SKM-1 treated with dmso at 0.1 percent for 144 hours (cell line): ENCODE measurements at regions not wholly inside any gene's neighbourhood (a gene's known extent, or its start where the extent isn't known, plus 50 kb on each side); places are given as distances from the start of the nearest gene placed in this dataset.

Source experiments
- DNase-seq: peaks from one replicate; lab custom pipeline; 2025; ENCODE audit not compliant: unreplicated experiment; lab: John Stamatoyannopoulos, UW

DNA sequence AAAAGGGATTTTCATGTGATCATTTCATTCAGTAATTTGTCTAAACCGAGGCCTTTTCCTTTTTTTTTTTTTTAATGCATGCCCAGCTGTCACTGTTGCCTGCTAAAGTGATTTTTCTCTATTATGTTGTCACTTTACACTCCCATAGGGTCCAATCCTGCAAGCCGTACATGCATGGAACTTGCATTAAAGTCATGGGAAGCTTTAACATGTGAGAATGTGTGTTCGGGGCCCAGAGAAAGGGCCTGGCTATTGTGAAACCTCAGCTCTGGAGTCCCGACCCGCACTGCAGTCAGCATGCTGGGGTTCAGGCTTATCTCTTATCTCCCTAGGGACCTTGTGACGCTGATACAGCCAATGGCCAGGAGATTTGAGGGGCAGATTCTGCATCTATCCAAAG, 474.6 kb downstream of the SLC4A3 start:
- no peak for DNase-seq

- no peak for DNase-seq
These were observed 476.2 kb downstream of the SLC4A3 start for GRCh38 chr2:220103596-220103995.

DNA sequence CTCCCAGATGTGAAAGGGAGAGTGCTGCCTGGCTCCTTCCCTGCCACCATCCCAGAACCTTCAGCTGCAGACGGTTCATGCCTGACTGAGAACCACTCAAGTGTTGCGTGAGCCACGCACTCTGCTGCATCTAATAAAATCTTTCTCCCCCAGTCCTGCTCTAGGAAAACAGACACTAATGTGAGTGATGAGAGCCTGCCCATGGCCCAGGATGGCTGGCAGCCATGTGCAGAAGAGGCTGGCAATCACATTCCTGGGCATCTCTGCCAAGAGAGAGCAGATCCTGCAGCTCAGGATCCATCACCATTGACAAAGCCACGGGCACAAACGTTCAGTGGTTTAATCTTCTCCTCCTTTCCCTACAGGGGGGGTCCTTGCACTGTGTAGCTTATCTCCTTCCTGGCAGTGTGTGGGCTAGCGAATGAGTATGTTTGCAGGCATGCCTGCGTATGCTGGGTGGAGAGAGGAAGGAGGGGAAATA, 477.5 kb downstream of the SLC4A3 start:
- DNase-seq: no peak

DNA sequence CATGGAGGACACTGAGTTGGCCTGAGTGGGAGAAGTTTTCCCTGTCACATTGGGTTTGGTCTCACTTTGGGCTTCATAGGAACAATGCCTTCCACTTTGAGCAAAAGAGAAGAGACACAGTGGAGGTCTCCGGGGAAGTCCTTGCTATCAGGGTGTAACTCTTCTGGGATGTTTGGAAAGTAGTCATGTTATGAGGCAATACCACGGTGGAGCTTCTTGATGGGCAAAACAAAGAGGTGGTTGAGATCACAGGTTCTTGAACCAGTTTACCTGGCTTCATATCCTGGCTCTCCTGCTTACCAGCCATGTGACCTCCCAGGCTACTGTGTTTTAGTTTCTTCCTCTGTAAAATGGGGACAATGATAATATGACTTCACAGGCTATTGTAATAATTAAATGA, 478.6 kb downstream of the SLC4A3 start:
- no peak for DNase-seq

- no peak for DNase-seq
These were observed 480.0 kb downstream of the SLC4A3 start for GRCh38 chr2:220107380-220107791.

GRCh38 chr2:220114443-220114842, 487.0 kb downstream of the SLC4A3 start:
- no peak for DNase-seq

DNA sequence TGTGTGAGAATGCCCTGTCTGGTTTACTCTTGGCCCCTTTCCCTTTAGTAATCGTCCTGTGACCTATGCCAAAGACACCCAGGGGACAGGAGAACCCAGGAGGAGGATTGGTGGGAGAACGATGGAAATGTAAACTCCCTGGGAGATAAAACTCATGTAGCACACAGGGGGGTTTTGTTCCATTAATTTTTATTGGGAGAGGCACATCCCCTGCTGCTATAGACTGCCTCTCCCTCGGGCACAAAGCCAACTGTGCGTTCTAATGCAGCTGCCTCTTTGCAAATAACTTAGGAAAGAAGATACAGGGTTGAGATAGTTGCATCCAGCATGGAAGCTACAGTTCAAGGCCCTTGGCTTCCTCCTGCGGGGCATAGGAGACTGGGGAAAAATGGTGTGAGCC, 489.6 kb downstream of the SLC4A3 start:
- DNase-seq: no peak

DNA sequence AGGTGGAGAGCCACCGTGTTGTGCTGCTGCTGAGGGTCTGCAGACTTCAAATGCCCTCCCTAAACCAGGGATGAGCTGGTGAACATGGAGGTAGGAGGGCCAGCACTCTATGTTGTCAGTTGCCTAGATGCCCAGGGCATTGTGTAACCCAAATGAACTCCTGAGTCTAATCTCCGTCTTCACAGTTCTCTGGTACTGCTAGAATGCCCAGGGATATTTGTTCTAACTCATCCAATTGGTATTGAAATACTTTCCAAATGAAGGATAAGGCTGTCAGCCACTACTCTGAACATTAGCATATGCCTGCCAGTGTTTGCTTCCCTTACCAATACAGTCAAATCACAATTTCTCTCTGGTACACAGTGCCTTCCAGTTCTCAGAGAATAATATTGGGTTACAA, 492.6 kb downstream of the SLC4A3 start:
- no peak for DNase-seq

DNA sequence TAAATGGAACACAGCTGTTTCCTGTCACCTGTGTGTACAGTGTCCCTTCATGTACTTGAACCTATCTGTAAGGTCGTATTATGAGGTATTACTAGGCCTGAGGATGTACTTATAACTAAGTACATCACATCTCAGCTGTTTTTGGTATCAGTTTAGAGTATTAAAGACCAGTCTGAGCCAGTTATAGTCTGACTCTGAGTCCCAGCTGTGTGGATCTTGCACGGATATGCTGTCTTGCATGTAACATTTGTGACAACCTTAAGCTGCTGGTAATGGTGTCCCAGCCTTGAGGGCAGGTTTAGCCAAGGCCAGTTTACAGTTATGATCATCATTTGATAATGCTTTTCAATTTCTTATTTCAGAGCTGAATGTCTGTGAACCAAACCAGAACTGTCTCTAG, 496.3 kb downstream of the SLC4A3 start:
- DNase-seq: no peak

DNA sequence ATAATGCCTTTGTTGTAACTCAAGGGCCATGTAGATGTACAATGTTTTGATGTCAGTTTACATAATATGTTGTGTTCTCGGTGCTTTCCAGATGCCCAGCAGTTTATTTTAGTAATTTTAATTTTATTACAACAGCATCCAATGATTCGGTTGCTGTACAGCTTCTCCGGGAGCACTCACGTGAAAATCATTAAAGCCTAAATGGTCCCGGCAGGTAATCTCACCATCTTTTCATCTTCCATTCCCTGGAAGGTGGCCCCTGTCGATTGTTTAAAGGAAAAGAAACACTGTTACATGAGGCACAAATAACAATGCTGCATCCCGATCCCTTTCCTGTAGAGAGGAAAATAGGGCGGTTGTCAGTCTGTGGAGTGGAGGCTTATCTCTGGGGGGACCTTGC, 498.1 kb downstream of the SLC4A3 start:
- no peak for DNase-seq

GRCh38 chr2:220127311-220127710, 499.9 kb downstream of the SLC4A3 start:
- DNase-seq: no peak

DNA sequence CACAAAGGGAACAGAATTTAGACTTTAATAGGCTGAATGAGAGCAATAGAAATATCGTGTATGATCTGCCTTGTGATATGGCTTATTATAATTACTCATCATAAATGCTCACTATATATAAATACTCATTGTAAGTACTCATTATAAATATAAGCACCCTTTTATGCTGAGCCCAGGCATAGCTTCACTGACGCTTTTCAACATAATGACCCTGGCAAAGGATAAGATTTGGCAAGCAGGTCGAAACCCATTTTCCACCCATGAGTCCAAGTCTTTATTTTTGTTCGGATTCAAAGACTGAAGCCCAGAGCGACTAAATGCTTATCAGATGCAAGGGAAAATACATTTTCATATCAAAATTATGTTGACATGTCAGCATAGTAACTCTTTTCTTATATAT, 500.4 kb downstream of the SLC4A3 start:
- no peak for DNase-seq

GRCh38 chr2:220129391-220129790, 502.0 kb downstream of the SLC4A3 start:
- DNase-seq: no peak

DNA sequence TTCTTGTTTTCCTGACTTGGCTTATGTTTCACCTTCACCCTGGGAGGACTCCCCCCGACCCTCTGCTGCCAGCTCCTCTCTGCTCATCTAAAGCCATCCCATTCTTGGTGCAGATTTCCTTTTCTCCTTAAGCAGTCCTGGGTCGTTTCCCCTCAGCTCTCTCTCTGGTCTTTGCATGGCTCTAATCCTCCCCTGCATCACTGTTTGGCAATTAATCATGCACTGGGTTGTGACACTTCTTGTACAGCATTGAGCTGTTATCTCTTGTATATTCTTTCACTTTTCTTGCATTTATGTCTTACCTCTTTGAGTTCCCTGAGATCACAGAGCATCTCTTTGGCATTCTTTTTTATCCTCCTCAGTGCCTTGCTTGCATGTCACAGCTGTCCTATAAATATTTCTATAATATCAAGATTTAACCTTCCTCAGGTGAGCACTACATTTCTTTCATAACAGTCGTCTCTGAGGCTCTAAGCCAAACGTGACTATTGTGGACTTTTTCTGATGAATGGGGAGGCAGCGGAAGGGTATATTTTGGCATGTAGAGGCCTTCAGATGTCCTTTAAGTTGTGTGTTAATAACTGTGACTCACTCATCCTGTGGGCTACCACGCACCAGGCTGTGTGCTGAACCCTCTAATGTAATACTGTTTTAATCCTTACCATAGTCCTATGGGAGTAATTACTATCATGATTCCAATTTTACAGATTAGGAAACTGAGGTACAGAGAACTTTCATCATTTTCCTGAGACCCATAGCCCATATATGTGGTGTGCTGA, 507.5 kb downstream of the SLC4A3 start:
- no peak for DNase-seq

DNA sequence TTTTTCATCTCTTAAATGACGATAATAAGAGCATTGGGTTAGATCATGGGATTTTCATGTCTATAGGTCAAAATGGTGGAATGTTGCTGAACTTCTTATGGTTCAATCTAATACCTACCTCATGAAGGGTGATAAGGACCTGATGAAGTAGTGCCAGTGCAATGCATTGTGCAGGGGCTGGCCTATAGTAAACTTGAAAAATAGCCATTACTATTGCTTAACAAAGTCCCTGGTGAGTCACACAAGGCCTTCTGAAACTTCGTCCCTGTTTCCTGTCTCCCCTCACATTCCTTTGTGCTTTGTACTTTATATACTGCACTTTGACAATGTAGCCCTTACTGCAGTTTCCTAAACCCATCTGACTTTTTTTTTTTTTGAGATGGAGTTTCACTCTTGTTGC, 515.9 kb downstream of the SLC4A3 start:
- DNase-seq: no peak

DNA sequence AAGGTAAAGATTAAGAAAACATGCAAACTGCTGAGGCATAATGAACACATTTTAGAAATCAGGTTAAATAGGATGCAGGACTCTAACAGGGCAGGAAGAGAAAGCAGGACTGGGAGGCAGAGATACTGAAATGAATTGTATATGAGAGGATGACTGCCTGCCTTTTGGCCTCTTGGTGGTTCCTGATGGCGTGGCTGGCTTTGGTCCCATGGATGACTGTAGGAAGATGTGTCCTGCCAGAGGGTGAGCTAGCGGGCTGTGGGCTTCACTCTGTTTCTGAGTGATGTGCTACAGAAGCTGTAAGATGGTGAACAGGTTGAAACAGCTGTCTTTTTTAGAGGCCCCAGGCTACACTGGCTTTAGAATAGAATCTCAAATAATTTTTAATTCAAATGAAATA, 517.0 kb downstream of the SLC4A3 start:
- DNase-seq: no peak

- no peak for DNase-seq
These were observed 520.0 kb downstream of the SLC4A3 start for GRCh38 chr2:220147161-220148038.

DNA sequence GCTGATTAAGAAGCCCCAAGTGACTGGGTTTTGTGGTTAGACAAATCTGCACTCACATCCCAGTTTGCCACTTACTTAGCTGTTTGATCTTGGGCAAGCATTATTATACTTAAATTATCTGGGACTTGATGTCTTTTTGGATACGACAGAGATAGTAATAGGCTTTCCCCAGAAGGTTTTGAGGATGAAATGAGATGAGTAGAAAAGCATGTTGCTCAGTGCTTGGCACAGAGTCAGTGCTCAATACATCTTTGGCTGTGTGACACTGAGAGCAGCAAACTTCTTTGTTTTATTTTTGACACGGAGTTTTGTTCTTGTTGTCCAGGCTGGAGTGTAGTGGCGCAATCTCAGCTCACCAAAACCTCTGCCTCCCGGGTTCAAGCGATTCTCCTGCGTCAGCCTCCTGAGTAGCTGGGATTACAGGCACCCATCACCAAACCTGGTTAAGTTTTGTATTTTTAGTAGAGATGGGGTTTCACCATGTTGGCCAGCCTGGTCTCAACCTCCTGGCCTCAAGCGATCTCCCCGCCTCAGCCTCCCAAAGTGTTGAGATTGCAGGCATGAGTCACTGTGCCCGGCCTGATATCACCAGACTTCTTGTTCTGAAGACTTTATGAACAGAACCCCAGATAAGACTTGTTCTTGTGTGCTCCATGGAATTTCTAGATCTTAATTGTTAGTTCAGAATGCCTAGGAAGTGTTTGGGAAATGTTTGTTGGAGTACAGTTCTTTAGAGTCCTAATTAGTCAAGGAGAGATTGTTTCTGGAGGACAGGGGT, 521.2 kb downstream of the SLC4A3 start:
- no peak for DNase-seq

- no peak for DNase-seq
These were observed 523.9 kb downstream of the SLC4A3 start for GRCh38 chr2:220151341-220151740.

GRCh38 chr2:220152281-220152935, 525.0 kb downstream of the SLC4A3 start:
- no peak for DNase-seq

DNA sequence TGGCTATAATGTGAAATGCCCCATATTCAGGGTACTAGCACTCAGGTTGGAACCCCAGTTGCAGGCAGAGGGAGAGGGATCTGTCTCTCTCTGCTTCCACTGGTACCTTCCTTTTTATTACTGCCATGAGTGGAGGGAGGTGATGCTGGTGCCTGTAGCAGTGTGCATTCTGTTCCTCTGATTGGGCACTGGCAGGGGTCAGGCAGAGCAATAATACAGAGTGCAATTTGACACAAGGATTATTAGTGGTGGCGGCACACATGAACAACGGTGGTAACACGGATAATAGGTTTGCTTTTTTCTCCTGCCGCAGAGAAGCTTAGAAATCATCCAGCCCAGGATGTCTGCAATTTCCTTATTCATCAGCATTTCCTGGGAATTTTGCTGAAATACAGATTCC, 525.7 kb downstream of the SLC4A3 start:
- no peak for DNase-seq
